Pancreas (tissue), 10 donors: ENCODE measurements at regions not wholly inside any gene's neighbourhood (a gene's known extent, or its start where the extent isn't known, plus 50 kb on each side); places are given as distances from the start of the nearest gene placed in this dataset.

Source experiments
- ATAC-seq, 4 donors: fragments of 200-7000 bp; cut with Tn5 transposase; one replicate each; pipeline versions ENCODE4 v1.8.0 to v1.9.1; 2020; ENCODE audit warnings: mild to moderate bottlenecking in 4 of 4, moderate library complexity in 4 of 4
- DNase-seq, 6 donors: peaks; one replicate each; pipeline ENCODE4 v3.0.0-alpha.2; 2020
- FAIRE-seq: peaks from 2 replicates; lab custom pipeline; 2012; peaks lifted over from hg19 to GRCh38; lab: Jason Lieb, UNC
- H3K27ac ChIP-seq, 4 donors: fragments of 200-600 bp; sonication (generic); 1 replicate in 3 of 4; 2 replicates in 1 of 4; pipeline versions ENCODE4 v1.5.0 to v1.8.0; 2020
- H3K27me3 ChIP-seq, 4 donors: fragments of 200-600 bp; one replicate each; pipeline ENCODE4 v1.8.0; 2021
- H3K36me3 ChIP-seq, 3 donors: fragments of 200-600 bp; sonication (generic) in 1 of 3; one replicate each; pipeline versions ENCODE4 v1.5.0 to v1.8.0; 2020 to 2021
- H3K4me1 ChIP-seq, 3 donors: fragments of 200-600 bp; one replicate each; pipeline ENCODE4 v1.8.0; 2021
- H3K4me3 ChIP-seq, 4 donors: fragments of 200-600 bp; sonication (generic) in 2 of 4; one replicate each; pipeline versions ENCODE4 v1.5.0 to v1.8.0; 2020 to 2021
- H3K9me3 ChIP-seq, 4 donors: fragments of 200-600 bp; one replicate each; pipeline ENCODE4 v1.8.0; 2021
- WGBS, 2 donors: extraction: QIAGEN DNeasy Blood & Tissue Kit; methylation state at CpG; one replicate each; pipeline ENCODE4 v1.1.7; 2013; 5-methylcytosine and 5-hydroxymethylcytosine counted together
- intact Hi-C, 3 donors: fragments of 100-400 bp; cut with DNase I; formaldehyde crosslinking; loops; one replicate each; pipeline versions ENCODE4 v1.11.1 to v1.14.2; 2022
- TF ChIP-seq, protein P1 (sequence below), 4 donors: fragments of 200-600 bp; sonication (generic) in 3 of 4; IDR thresholded peaks; one replicate each; pipeline versions ENCODE4 v1.5.0 to v1.8.0; 2021; ENCODE audit warnings: antibody characterized with exemption in 4 of 4
- donor health status: healthy with polysubstance abuse.
- donor health status: DM: no; HTN: no; CAD: no; lungs with moderate emphysema.
- donor health status: DM: no; HTN: no; CAD: no.
- donor health status: control.
- donor health status: control.
- donor health status: Bipolar disorder and iron deficiency.
- donor health status: DM: yes; HTN: yes; CAD: no.
- donor health status: DM: no; HTN: no; CAD: no.
- donor health status: DM: no; HTN: no; CAD: no.
- donor health status: DM: yes; HTN: yes; CAD: no.

DNA sequence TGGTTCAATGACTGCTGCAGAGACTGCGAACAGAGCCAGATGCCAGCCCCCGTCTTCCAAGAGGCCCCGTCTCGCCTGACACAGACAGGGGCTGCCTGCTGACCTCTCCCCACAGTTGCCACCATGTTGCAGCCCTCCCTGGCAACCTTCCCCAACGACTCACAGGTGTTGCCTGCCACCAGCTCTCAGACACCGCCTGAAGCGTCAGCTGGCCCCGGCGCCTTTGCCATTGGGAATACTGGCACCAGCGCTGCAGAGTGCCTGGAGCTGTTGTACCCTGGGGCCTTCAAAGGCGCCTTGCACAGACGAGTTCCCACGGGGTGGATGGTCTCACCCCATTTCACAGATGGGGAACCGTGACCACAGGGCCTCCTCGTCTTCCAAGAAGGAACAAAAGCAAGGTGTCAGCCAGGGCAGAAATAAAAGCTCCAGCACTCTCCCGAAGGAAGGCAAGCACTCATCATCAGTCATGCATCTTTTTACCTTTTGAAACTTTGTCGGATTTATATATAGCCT lies 167.0 kb downstream of the ADSS2 start:
- TF ChIP-seq, protein P1, sequence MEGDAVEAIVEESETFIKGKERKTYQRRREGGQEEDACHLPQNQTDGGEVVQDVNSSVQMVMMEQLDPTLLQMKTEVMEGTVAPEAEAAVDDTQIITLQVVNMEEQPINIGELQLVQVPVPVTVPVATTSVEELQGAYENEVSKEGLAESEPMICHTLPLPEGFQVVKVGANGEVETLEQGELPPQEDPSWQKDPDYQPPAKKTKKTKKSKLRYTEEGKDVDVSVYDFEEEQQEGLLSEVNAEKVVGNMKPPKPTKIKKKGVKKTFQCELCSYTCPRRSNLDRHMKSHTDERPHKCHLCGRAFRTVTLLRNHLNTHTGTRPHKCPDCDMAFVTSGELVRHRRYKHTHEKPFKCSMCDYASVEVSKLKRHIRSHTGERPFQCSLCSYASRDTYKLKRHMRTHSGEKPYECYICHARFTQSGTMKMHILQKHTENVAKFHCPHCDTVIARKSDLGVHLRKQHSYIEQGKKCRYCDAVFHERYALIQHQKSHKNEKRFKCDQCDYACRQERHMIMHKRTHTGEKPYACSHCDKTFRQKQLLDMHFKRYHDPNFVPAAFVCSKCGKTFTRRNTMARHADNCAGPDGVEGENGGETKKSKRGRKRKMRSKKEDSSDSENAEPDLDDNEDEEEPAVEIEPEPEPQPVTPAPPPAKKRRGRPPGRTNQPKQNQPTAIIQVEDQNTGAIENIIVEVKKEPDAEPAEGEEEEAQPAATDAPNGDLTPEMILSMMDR (IDR thresholded peaks at IDR 0.05) = no peak
- ATAC-seq (no peak), DNase-seq (no peak), FAIRE-seq (no peak)
- Histone ChIP-seq H3K27me3 (no peaks in the 10 kb centered on the region), H3K36me3 (no peaks in the 10 kb centered on the region), H3K4me3 (no peak overlapping the region), H3K27ac (no peak overlapping the region), H3K4me1 (no peaks in the 10 kb centered on the region), H3K9me3 (no peaks in the 10 kb centered on the region)
- WGBS, 2 donors = 84 to 93% methylated on average over 17 of the region's 17 CpGs
- intact Hi-C loops = no loop called here

DNA sequence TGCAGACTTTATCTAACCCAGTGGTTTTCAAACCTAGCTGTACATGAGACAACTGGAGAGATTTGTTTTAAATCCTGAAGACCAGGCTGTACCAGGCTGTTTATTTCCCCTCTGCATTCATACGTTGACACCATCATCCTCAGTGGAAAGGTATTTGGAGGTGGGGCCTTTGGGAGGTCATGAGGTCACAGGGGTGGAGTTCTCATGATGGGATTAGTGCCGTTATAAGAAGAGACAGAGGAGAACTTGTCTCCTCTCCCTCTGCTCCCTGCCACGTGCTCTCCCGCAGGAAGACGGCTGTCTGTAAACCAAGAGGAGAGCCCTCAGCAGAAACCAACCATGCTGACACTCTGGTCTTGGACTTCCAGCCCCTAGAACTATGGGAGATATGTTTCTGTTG lies 165.4 kb downstream of the ADSS2 start:
- intact Hi-C loops = no loop called here
- no peak for ATAC-seq
- 74 to 81% methylated on average over 5 of the region's 5 CpGs for WGBS, 2 donors
- Histone ChIP-seq H3K36me3 (no peaks in the 10 kb centered on the region), H3K4me3 (no peak overlapping the region), H3K27me3 (no peaks in the 10 kb centered on the region), H3K4me1 (no peaks in the 10 kb centered on the region), H3K9me3 (no peaks in the 10 kb centered on the region), H3K27ac (no peak overlapping the region)
- FAIRE-seq = no peak
- TF ChIP-seq, protein P1 (IDR thresholded peaks at IDR 0.05) = no peak
- no peak for DNase-seq

- FAIRE-seq = no peak
- intact Hi-C loops = no loop called here
These were observed 164.0 kb downstream of the ADSS2 start for GRCh38 chr1:244287726-244288125.

DNA sequence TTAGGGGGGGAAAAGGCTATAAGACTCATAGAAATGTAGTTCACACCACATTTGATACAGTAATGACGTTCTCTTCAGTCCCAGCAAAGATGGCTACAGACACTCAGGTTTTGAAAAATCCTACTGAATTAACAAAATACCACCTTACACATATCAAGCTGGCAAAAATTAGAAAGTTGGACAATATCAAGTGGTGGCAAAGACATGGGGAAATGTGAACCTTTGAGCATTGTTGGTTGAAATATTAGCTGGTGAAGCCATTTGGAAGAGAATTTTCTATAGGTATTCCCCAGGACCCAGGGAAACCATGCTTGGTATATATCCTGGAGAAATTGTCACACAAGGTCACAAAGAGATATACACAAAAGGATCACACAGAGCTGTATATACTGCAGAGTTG lies 163.0 kb downstream of the ADSS2 start:
- ATAC-seq (no peak), FAIRE-seq (no peak), DNase-seq (no peak)
- intact Hi-C loops = no loop called here
- WGBS, 2 donors = 86 to 93% methylated on average over 1 of the region's 1 CpG
- no peak overlapping the region for H3K4me3 ChIP-seq
- TF ChIP-seq, protein P1 (IDR thresholded peaks at IDR 0.05) = no peak
- no peaks in the 10 kb centered on the region for H3K9me3 ChIP-seq
- no peaks in the 10 kb centered on the region for H3K4me1 ChIP-seq
- H3K27me3 ChIP-seq = no peaks in the 10 kb centered on the region
- no peaks in the 10 kb centered on the region for H3K36me3 ChIP-seq
- no peak overlapping the region for H3K27ac ChIP-seq

More at GRCh38 chr1:244287726-244288125, 164.0 kb downstream of the ADSS2 start:
- WGBS, 2 donors = 75 to 77% methylated on average over 1 of the region's 1 CpG
- Histone ChIP-seq H3K4me1 (no peaks in the 10 kb centered on the region), H3K27me3 (no peaks in the 10 kb centered on the region), H3K27ac (no peak overlapping the region), H3K36me3 (no peaks in the 10 kb centered on the region), H3K4me3 (no peak overlapping the region), H3K9me3 (no peaks in the 10 kb centered on the region)
- no peak for DNase-seq
- ATAC-seq = no peak
- TF ChIP-seq, protein P1 (IDR thresholded peaks at IDR 0.05) = no peak

- FAIRE-seq = no peak
- TF ChIP-seq, protein P1 (IDR thresholded peaks at IDR 0.05) = no peak
- no peaks in the 10 kb centered on the region for H3K9me3 ChIP-seq
- 77% methylated on average over 11 of the region's 11 CpGs for whole genome bisulfite sequencing, 2 donors
- intact Hi-C loops = no loop called here
- H3K27ac ChIP-seq = no peak overlapping the region
- H3K4me3 ChIP-seq = no peak overlapping the region
- no peak for DNase-seq
- no peak for ATAC-seq
- no peaks in the 10 kb centered on the region for H3K36me3 ChIP-seq
- no peaks in the 10 kb centered on the region for H3K4me1 ChIP-seq
- no peaks in the 10 kb centered on the region for H3K27me3 ChIP-seq
These were observed 161.5 kb downstream of the ADSS2 start for GRCh38 chr1:244289991-244290785.
